ENCODE measurements at regions not wholly inside any gene's neighbourhood (a gene's known extent, or its start where the extent isn't known, plus 50 kb on each side); places are given as distances from the start of the nearest gene placed in this dataset.

GRCh38 chr10:124346831-124347230, 71.9 kb downstream of the OAT start:
- no peak overlapping the region for H3K27ac ChIP-seq (ENCODE audit: low read depth in 1 of 2, low read length in 1 of 2)
- H3K36me3 ChIP-seq (ENCODE audit: control insufficient read depth in 4 of 4, insufficient read depth in 4 of 4, low read length in 4 of 4): no peaks in the 10 kb centered on the region
- no peak overlapping the region for H3K4me3 ChIP-seq
- H3K27me3 ChIP-seq (ENCODE audit: control insufficient read depth in 3 of 3, insufficient read depth in 3 of 3, low read length in 2 of 3): no peaks in the 10 kb centered on the region
- H3K9ac ChIP-seq (ENCODE audit: insufficient read depth in 1 of 2, low read length in 2 of 2): no peak overlapping the region
- no peak for DNase-seq
- peaks cover 0 to under 1% (median 0%) of the 10 kb centered on the region in 5 donors for H3K4me1 ChIP-seq (ENCODE audit: control insufficient read depth in 5 of 5, insufficient read depth in 5 of 5, low read length in 5 of 5)
- WGBS, 2 donors: 95 to 98% methylated on average over 8 of the region's 8 CpGs
- TF ChIP-seq CTCF (IDR thresholded peaks at IDR 0.05; ENCODE audit: control extremely low read depth, extremely low read depth): no peak
- H3K9me3 ChIP-seq (ENCODE audit: control insufficient read depth in 4 of 4, insufficient read depth in 3 of 4, low read length in 3 of 4): no peaks in the 10 kb centered on the region
- no peak for ATAC-seq (ENCODE audit: insufficient read depth, low FRiP score)

GRCh38 chr10:124345521-124345920, 73.2 kb downstream of the OAT start:
- no peak overlapping the region for H3K4me3 ChIP-seq
- H3K9me3 ChIP-seq (ENCODE audit: control insufficient read depth in 4 of 4, insufficient read depth in 3 of 4, low read length in 3 of 4): no peaks in the 10 kb centered on the region
- TF ChIP-seq CTCF (IDR thresholded peaks at IDR 0.05; ENCODE audit: control extremely low read depth, extremely low read depth): no peak
- whole genome bisulfite sequencing, 2 donors: 96 to 98% methylated on average over 8 of the region's 8 CpGs
- H3K9ac ChIP-seq (ENCODE audit: insufficient read depth in 1 of 2, low read length in 2 of 2): no peak overlapping the region
- peaks cover 0 to 12% (median 2%) of the 10 kb centered on the region in 5 donors for H3K4me1 ChIP-seq (ENCODE audit: control insufficient read depth in 5 of 5, insufficient read depth in 5 of 5, low read length in 5 of 5)
- H3K27ac ChIP-seq (ENCODE audit: low read depth in 1 of 2, low read length in 1 of 2): no peak overlapping the region
- DNase-seq (no peak), ATAC-seq (ENCODE audit: insufficient read depth, low FRiP score) (no peak)
- H3K27me3 ChIP-seq (ENCODE audit: control insufficient read depth in 3 of 3, insufficient read depth in 3 of 3, low read length in 2 of 3): no peaks in the 10 kb centered on the region
- H3K36me3 ChIP-seq (ENCODE audit: control insufficient read depth in 4 of 4, insufficient read depth in 4 of 4, low read length in 4 of 4): no peaks in the 10 kb centered on the region

- WGBS, 2 donors: 86 to 93% methylated on average over 3 of the region's 3 CpGs
- no peak overlapping the region for H3K4me3 ChIP-seq
- ATAC-seq (ENCODE audit: insufficient read depth, low FRiP score): no peak
- H3K27me3 ChIP-seq (ENCODE audit: control insufficient read depth in 3 of 3, insufficient read depth in 3 of 3, low read length in 2 of 3): no peaks in the 10 kb centered on the region
- no peak for DNase-seq
- no peaks in the 10 kb centered on the region for H3K36me3 ChIP-seq (ENCODE audit: control insufficient read depth in 4 of 4, insufficient read depth in 4 of 4, low read length in 4 of 4)
- H3K9me3 ChIP-seq (ENCODE audit: control insufficient read depth in 4 of 4, insufficient read depth in 3 of 4, low read length in 3 of 4): no peaks in the 10 kb centered on the region
- no peak overlapping the region for H3K9ac ChIP-seq (ENCODE audit: insufficient read depth in 1 of 2, low read length in 2 of 2)
- peaks cover 0 to 18% (median 4%) of the 10 kb centered on the region in 5 donors for H3K4me1 ChIP-seq (ENCODE audit: control insufficient read depth in 5 of 5, insufficient read depth in 5 of 5, low read length in 5 of 5)
- no peak for TF ChIP-seq CTCF (IDR thresholded peaks at IDR 0.05; ENCODE audit: control extremely low read depth, extremely low read depth)
- no peak overlapping the region for H3K27ac ChIP-seq (ENCODE audit: low read depth in 1 of 2, low read length in 1 of 2)
These were observed 73.8 kb downstream of the OAT start for GRCh38 chr10:124344931-124345330.

- 93 to 97% methylated on average over 8 of the region's 8 CpGs for WGBS, 2 donors
- ATAC-seq (ENCODE audit: insufficient read depth, low FRiP score) (no peak), DNase-seq (no peak)
- Histone ChIP-seq H3K27me3 (ENCODE audit: control insufficient read depth in 3 of 3, insufficient read depth in 3 of 3, low read length in 2 of 3) (no peaks in the 10 kb centered on the region), H3K27ac (ENCODE audit: low read depth in 1 of 2, low read length in 1 of 2) (no peak overlapping the region), H3K4me1 (ENCODE audit: control insufficient read depth in 5 of 5, insufficient read depth in 5 of 5, low read length in 5 of 5) (peaks cover 0 to 23% (median 4%) of the 10 kb centered on the region in 5 donors), H3K4me3 (no peak overlapping the region), H3K9ac (ENCODE audit: insufficient read depth in 1 of 2, low read length in 2 of 2) (no peak overlapping the region), H3K9me3 (ENCODE audit: control insufficient read depth in 4 of 4, insufficient read depth in 3 of 4, low read length in 3 of 4) (no peaks in the 10 kb centered on the region), H3K36me3 (ENCODE audit: control insufficient read depth in 4 of 4, insufficient read depth in 4 of 4, low read length in 4 of 4) (no peaks in the 10 kb centered on the region)
- no peak for TF ChIP-seq CTCF (IDR thresholded peaks at IDR 0.05; ENCODE audit: control extremely low read depth, extremely low read depth)
These were observed 74.5 kb downstream of the OAT start for GRCh38 chr10:124344266-124344590.

Measured in lung (tissue), 11 donors.